ENCODE measurements at regions not wholly inside any gene's neighbourhood (a gene's known extent, or its start where the extent isn't known, plus 50 kb on each side); places are given as distances from the start of the nearest gene placed in this dataset.

DNA sequence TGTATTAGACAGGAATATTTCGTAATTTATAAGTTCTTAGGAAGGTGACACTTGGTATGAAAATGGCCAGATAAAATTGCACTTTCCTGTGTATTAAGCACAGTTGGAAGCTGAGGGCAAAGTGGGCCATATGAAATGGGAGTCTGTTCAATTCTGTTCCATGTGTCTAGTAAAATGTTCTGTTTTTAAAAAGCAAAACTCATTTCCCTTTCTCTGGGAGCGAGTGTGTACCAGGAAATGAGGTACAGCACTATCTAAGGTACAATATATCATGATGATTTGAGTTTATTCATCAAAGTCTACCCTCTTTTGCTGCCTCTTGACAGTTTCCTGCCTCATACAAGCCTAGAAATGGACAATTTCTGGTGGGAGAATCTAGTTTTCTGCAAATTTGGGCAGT is 51.2 kb upstream of the KCNN2 start:
- H3K4me1 ChIP-seq (ENCODE audit: control insufficient read depth in 1 of 2, insufficient read depth in 2 of 2, low read length in 2 of 2): no peaks in the 10 kb centered on the region
- H3K36me3 ChIP-seq (ENCODE audit: control insufficient read depth in 1 of 2, insufficient read depth in 2 of 2, low read length in 2 of 2): no peaks in the 10 kb centered on the region
- no peaks in the 10 kb centered on the region for H3K27me3 ChIP-seq (ENCODE audit: low read depth, low read length)
- H3K4me3 ChIP-seq (ENCODE audit: low read depth in 1 of 2, low read length in 2 of 2): no peak overlapping the region
- H3K27ac ChIP-seq (ENCODE audit: low read length): no peak overlapping the region
- H3K9me3 ChIP-seq (ENCODE audit: control insufficient read depth in 1 of 2, low read length in 2 of 2): no peaks in the 10 kb centered on the region

DNA sequence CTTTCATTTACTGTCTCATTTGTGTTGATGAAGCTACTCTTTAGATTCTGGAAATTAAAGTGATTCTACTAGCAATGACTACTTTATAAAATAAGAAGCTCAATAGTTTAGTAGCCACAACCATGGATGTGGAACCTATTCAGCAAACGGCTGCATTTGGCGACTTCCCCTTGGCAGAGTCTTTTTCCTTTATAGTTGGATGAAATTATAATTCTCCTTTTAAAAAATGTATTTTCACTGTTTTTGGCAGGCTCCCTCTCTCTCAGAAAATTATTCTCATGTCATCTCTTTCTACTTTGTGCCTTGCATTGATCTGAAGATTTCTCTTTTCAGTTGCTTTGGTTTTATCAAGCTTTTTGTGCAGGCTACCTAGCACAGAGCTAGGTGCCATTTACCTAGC is 50.6 kb upstream of the KCNN2 start:
- Histone ChIP-seq H3K27me3 (ENCODE audit: low read depth, low read length) (no peaks in the 10 kb centered on the region), H3K4me3 (ENCODE audit: low read depth in 1 of 2, low read length in 2 of 2) (no peak overlapping the region), H3K27ac (ENCODE audit: low read length) (no peak overlapping the region), H3K9me3 (ENCODE audit: control insufficient read depth in 1 of 2, low read length in 2 of 2) (no peaks in the 10 kb centered on the region), H3K36me3 (ENCODE audit: control insufficient read depth in 1 of 2, insufficient read depth in 2 of 2, low read length in 2 of 2) (no peaks in the 10 kb centered on the region), H3K4me1 (ENCODE audit: control insufficient read depth in 1 of 2, insufficient read depth in 2 of 2, low read length in 2 of 2) (no peaks in the 10 kb centered on the region)

DNA sequence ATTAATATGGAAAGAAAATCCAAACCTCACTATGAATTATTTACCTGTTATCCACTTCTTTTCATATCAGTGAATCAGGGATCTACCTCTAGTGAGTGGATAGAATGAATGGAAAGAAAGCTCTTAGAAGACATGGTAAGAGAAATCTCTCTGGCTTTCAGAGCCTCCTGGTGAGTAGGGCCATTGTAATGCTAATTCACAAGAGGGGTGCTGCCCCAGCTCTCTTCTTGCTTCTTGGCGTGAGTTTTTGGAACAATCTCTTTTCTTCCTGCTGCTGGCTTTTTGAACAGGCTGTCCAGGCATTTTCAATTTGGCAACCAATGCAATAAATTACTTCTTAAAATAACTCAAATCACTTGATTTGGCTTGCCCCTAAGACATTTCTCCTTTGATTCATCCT is 49.9 kb upstream of the KCNN2 start:
- Histone ChIP-seq H3K4me3 (ENCODE audit: low read depth in 1 of 2, low read length in 2 of 2) (no peak overlapping the region), H3K36me3 (ENCODE audit: control insufficient read depth in 1 of 2, insufficient read depth in 2 of 2, low read length in 2 of 2) (no peaks in the 10 kb centered on the region), H3K27ac (ENCODE audit: low read length) (no peak overlapping the region), H3K27me3 (ENCODE audit: low read depth, low read length) (no peaks in the 10 kb centered on the region), H3K9me3 (ENCODE audit: control insufficient read depth in 1 of 2, low read length in 2 of 2) (no peaks in the 10 kb centered on the region), H3K4me1 (ENCODE audit: control insufficient read depth in 1 of 2, insufficient read depth in 2 of 2, low read length in 2 of 2) (no peaks in the 10 kb centered on the region)
